Smooth muscle cell (in vitro differentiated cells): ENCODE measurements at regions not wholly inside any gene's neighbourhood (a gene's known extent, or its start where the extent isn't known, plus 50 kb on each side); places are given as distances from the start of the nearest gene placed in this dataset.

Experiments
- DNase-seq: peaks from one replicate; lab custom pipeline; 2025; ENCODE audit not compliant: unreplicated experiment; lab: John Stamatoyannopoulos, UW
- H2AFZ ChIP-seq: fragments of 200-600 bp; sonication (generic); 2 replicates; pipeline ENCODE4 v1.6.0; 2016; ENCODE audit warnings: antibody characterized with exemption, low read depth, mild to moderate bottlenecking
- H3F3A ChIP-seq: fragments of 200-600 bp; sonication (generic); 2 replicates; pipeline ENCODE4 v1.6.0; 2017; ENCODE audit warnings: antibody characterized with exemption, low read depth
- H3K27ac ChIP-seq: fragments of 200-600 bp; sonication (generic); 2 replicates; pipeline ENCODE4 v1.5.1; 2016; ENCODE audit warnings: low read depth, mild to moderate bottlenecking
- H3K27me3 ChIP-seq: fragments of 200-600 bp; sonication (generic); 2 replicates; pipeline ENCODE4 v1.6.1; 2016; ENCODE audit warnings: low read depth, mild to moderate bottlenecking
- H3K36me3 ChIP-seq: fragments of 200-600 bp; sonication (generic); 2 replicates; pipeline ENCODE4 v1.5.1; 2016; ENCODE audit warnings: low read depth
- H3K4me1 ChIP-seq: fragments of 200-600 bp; sonication (generic); 2 replicates; pipeline ENCODE4 v1.5.1; 2016; ENCODE audit warnings: low read depth
- H3K4me2 ChIP-seq: fragments of 200-600 bp; sonication (generic); 2 replicates; pipeline ENCODE4 v1.6.0; 2016; ENCODE audit warnings: mild to moderate bottlenecking
- H3K4me3 ChIP-seq: fragments of 200-600 bp; sonication (generic); 2 replicates; pipeline ENCODE4 v1.5.1; 2016; ENCODE audit warnings: mild to moderate bottlenecking
- H3K79me2 ChIP-seq: fragments of 200-600 bp; sonication (generic); 2 replicates; pipeline ENCODE4 v1.6.0; 2016; ENCODE audit warnings: low read depth, mild to moderate bottlenecking
- H3K9ac ChIP-seq: fragments of 200-600 bp; sonication (generic); 2 replicates; pipeline ENCODE4 v1.6.0; 2016; ENCODE audit warnings: low read depth
- H3K9me3 ChIP-seq: fragments of 200-600 bp; sonication (generic); replicated peaks from 2 replicates; pipeline ENCODE4 v1.5.1; 2016; ENCODE audit warnings: low read depth
- H4K20me1 ChIP-seq: fragments of 200-600 bp; sonication (generic); 2 replicates; pipeline ENCODE4 v1.6.0; 2016; ENCODE audit warnings: low read depth
- CTCF ChIP-seq: fragments of 200-600 bp; sonication (generic); IDR thresholded peaks from 2 replicates; pipeline ENCODE4 v1.5.1; 2017; ENCODE audit warnings: borderline replicate concordance, mild to moderate bottlenecking, antibody characterized with exemption; ENCODE audit not compliant: insufficient read depth, poor library complexity, severe bottlenecking
- WGBS: methylation state at CpG from one replicate; pipeline ENCODE4 v1.1.7; 2016; ENCODE audit warnings: low lambda C conversion rate; 5-methylcytosine and 5-hydroxymethylcytosine counted together

- DNase-seq: no peak
- no peaks in the 10 kb centered on the region for H3K36me3 ChIP-seq
- no peak for TF ChIP-seq CTCF
- no peaks in the 10 kb centered on the region for H3K9me3 ChIP-seq
- no peaks in the 10 kb centered on the region for H3F3A ChIP-seq
- H3K27ac ChIP-seq: no peak overlapping the region
- H3K4me2 ChIP-seq: no peak overlapping the region
- 89% methylated on average over 2 of the region's 2 CpGs for WGBS
- no peak overlapping the region for H2AFZ ChIP-seq
- no peak overlapping the region for H3K9ac ChIP-seq
- H3K79me2 ChIP-seq: no peaks in the 10 kb centered on the region
- no peaks in the 10 kb centered on the region for H3K4me1 ChIP-seq
- no peaks in the 10 kb centered on the region for H3K27me3 ChIP-seq
- no peaks in the 10 kb centered on the region for H4K20me1 ChIP-seq
- no peak overlapping the region for H3K4me3 ChIP-seq
Measured at GRCh38 chr2:194363878-194364277, 1293.1 kb upstream of the SLC39A10 start.

- Histone ChIP-seq H3F3A (no peaks in the 10 kb centered on the region), H3K79me2 (no peaks in the 10 kb centered on the region), H3K4me2 (no peak overlapping the region), H3K9ac (no peak overlapping the region), H3K9me3 (no peaks in the 10 kb centered on the region), H3K27me3 (no peaks in the 10 kb centered on the region), H3K36me3 (no peaks in the 10 kb centered on the region), H3K27ac (no peak overlapping the region), H4K20me1 (no peaks in the 10 kb centered on the region), H3K4me1 (no peaks in the 10 kb centered on the region), H2AFZ (no peak overlapping the region), H3K4me3 (no peak overlapping the region)
- no peak for DNase-seq
- no peak for TF ChIP-seq CTCF
Measured at GRCh38 chr2:194363295-194363694, 1293.7 kb upstream of the SLC39A10 start.

GRCh38 chr2:194352505-194352904 is 1304.5 kb upstream of the SLC39A10 start:
- Histone ChIP-seq H2AFZ (no peak overlapping the region), H3K79me2 (no peaks in the 10 kb centered on the region), H3K9me3 (no peaks in the 10 kb centered on the region), H3K27me3 (no peaks in the 10 kb centered on the region), H3K4me2 (no peak overlapping the region), H3F3A (no peaks in the 10 kb centered on the region), H3K4me1 (no peaks in the 10 kb centered on the region), H3K27ac (no peak overlapping the region), H3K9ac (no peak overlapping the region), H3K36me3 (no peaks in the 10 kb centered on the region), H3K4me3 (no peak overlapping the region), H4K20me1 (no peaks in the 10 kb centered on the region)
- no peak for DNase-seq
- 88% methylated on average over 1 of the region's 1 CpG for WGBS
- no peak for TF ChIP-seq CTCF

- H3K9ac ChIP-seq: no peak overlapping the region
- H3K27me3 ChIP-seq: no peaks in the 10 kb centered on the region
- no peaks in the 10 kb centered on the region for H4K20me1 ChIP-seq
- H3K27ac ChIP-seq: no peak overlapping the region
- H3K36me3 ChIP-seq: no peaks in the 10 kb centered on the region
- H3F3A ChIP-seq: no peaks in the 10 kb centered on the region
- no peaks in the 10 kb centered on the region for H3K4me1 ChIP-seq
- no peak for TF ChIP-seq CTCF
- H3K9me3 ChIP-seq: no peaks in the 10 kb centered on the region
- no peak overlapping the region for H2AFZ ChIP-seq
- H3K4me3 ChIP-seq: no peak overlapping the region
- 66% methylated on average over 1 of the region's 1 CpG for WGBS
- no peaks in the 10 kb centered on the region for H3K79me2 ChIP-seq
- no peak for DNase-seq
- H3K4me2 ChIP-seq: no peak overlapping the region
Measured at GRCh38 chr2:194346193-194346592, 1310.8 kb upstream of the SLC39A10 start.
